22Rv1 (cell line): ENCODE measurements at regions not wholly inside any gene's neighbourhood (a gene's known extent, or its start where the extent isn't known, plus 50 kb on each side); places are given as distances from the start of the nearest gene placed in this dataset.

Source experiments
- CTCF ChIP-seq: fragments of 450-650 bp; IDR thresholded peaks from 2 replicates; pipeline ENCODE4 v1.5.1; 2017; ENCODE audit warnings: mild to moderate bottlenecking
- ZFX ChIP-seq: fragments of 450-650 bp; IDR thresholded peaks from 2 replicates; pipeline ENCODE4 v1.6.1; 2017; ENCODE audit warnings: antibody characterized with exemption, borderline replicate concordance

- no peak for TF ChIP-seq CTCF
- no peak for TF ChIP-seq ZFX
Measured at GRCh38 chr5:103487218-103487617, 75.4 kb downstream of the NUDT12 start.
